Left ventricle myocardium superior (tissue), 1 donor: ENCODE measurements at regions not wholly inside any gene's neighbourhood (a gene's known extent, or its start where the extent isn't known, plus 50 kb on each side); places are given as distances from the start of the nearest gene placed in this dataset.

Experiments used
- ATAC-seq: fragments of 200-7000 bp; cut with Tn5 transposase; one replicate; pipeline ENCODE4 v1.9.1; 2020; ENCODE audit warnings: mild to moderate bottlenecking, moderate library complexity
- DNase-seq: peaks from one replicate; pipeline ENCODE4 v3.0.0-alpha.2; 2020
- intact Hi-C: fragments of 100-400 bp; cut with micrococcal nuclease; formaldehyde crosslinking; loops from one replicate; pipeline ENCODE4 v1.11.0; 2022
- donor health status: DM: no; HTN: yes; CAD: no; lungs with severe emphysema.

GRCh38 chr2:498493-499178 is 178.6 kb downstream of the TMEM18 start:
- no peak for ATAC-seq
- intact Hi-C loops: no loop called here
- DNase-seq: no peak

GRCh38 chr2:497770-498492 is 179.3 kb downstream of the TMEM18 start:
- DNase-seq (no peak), ATAC-seq (no peak)
- intact Hi-C loops: no loop called here

GRCh38 chr2:496729-497128 is 180.5 kb downstream of the TMEM18 start:
- intact Hi-C loops: no loop called here
- DNase-seq (no peak), ATAC-seq (no peak)

DNA sequence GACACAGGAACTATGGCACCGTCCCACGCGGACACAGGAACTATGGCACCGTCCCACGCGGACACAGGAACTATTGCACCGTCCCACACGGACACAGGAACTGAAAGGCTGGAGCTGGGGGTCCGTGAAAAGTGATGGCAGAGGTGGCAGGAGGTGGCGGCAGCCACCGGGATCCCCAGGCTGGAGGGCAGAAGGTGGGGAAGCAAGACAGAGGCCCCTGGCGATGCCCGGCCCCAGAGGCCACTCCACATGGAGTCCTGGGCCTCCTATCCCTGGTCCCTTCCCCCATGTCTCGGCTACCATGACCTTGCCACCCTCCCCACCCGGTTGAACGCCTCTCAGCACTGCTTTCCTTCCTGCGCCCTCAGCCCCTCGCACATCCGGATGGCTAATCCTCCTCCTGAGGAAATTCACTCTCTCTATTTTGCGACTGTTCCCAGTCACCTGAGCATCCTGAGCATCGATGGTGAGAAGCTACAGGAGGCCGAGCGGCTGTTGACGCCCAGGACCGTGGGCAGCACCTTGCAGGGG is 181.4 kb downstream of the TMEM18 start:
- intact Hi-C loops: no loop called here
- DNase-seq (no peak), ATAC-seq (no peak)

DNA sequence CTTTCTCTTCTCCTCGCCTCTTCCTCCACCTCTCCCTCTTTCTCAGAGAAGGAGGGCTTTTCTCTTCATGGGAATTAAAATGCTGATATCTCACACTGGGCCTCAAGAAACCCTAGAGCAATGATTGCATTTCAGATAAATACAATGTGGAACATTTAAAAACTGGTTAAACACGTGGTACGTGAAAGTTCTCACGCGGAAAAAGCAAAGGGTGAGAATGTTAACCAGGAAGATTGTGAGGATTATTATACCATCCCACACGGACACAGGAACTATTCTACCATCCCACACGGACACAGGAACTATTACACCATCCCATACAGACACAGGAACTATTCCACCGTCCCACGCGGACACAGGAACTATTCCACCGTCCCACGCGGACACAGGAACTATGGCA is 182.4 kb downstream of the TMEM18 start:
- no peak for DNase-seq
- no peak for ATAC-seq
- intact Hi-C loops: no loop called here

DNA sequence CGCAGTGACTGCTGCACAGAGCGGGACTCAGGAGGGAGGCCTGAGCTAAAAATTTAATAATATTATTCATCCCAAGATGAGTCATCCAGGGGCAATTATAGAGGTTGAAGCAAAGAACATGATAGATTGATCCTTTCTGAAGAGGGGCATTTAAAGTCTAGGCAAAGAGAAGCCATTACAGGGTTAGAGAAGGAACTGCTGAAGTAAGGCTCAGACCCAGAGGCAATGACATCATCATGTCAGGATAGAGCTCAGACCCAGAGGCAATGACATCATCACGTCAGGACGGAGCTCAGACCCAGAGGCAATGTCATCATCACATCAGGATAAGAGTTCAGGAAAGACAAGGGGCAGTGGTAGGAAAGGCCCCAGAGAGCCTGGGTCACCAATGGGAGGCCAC is 184.0 kb downstream of the TMEM18 start:
- no peak for ATAC-seq
- no peak for DNase-seq
- intact Hi-C loops: no loop called here

GRCh38 chr2:492178-492577 is 185.0 kb downstream of the TMEM18 start:
- intact Hi-C loops: no loop called here
- ATAC-seq: no peak
- no peak for DNase-seq

DNA sequence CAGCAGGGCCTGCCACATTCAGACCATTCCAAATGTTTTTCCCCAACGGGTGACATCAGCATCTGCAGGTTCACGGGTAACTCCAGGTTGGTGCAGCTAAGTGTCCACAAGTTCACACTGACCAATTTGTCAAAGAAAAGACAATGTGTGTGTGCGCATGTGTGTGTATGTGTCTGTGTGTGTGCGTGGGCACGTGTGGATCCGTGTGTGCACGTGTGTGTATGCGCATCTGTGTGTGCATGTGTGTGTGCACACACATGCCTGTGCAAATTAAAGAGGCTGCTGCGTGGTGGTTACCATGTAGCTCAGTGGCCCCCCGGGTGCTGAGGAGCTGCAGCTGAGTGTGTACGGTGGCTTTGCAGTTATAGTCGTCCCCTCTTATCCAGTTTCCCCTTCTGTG is 187.4 kb downstream of the TMEM18 start:
- ATAC-seq (no peak), DNase-seq (no peak)
- intact Hi-C loops: no loop called here

- intact Hi-C loops: no loop called here
- DNase-seq (no peak), ATAC-seq (no peak)
These were observed 188.1 kb downstream of the TMEM18 start for GRCh38 chr2:489084-489483.

DNA sequence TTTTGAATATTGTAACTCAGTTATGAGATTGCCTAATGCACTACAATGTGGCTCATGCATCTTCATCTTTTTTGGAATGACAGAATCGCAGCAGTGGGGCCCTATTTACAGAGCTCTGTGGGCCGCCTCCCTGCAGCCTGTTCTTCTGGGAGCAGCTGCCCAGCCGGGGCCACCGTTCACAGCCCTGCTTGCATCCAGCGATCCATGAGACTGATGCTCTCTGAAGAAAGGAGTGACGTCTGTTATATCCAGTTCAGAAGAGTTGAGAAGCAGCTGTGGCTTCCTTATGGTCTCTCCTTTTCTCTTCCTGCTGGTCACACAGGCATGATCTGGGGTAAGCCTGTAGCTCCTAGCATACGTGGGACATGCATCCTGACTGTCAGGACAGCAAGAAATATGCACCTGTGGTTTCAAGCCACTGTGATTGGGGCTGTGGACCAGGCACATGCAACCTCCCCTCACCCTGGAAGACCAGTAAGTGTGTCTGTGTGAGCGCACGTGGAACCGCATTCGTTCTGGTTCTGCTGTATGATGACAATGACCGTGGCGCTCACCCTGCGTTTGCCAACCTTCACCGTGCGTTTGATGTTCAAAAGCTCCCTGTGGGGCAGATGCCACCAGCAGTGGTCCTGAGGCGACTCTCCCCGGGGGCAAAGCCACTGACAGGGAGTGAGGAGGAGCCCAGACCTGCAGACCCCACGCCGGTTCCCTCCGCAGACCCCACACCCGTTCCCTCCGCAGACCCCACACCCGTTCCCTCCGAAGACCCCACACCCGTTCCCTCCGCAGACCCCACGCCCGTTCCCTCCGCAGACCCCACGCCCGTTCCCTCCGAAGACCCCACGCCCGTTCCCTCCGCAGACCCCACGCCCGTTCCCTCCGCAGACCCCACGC is 189.8 kb downstream of the TMEM18 start:
- DNase-seq (no peak), ATAC-seq (no peak)
- intact Hi-C loops: no loop called here

GRCh38 chr2:486371-486770 is 190.8 kb downstream of the TMEM18 start:
- DNase-seq (no peak), ATAC-seq (no peak)
- intact Hi-C loops: no loop called here

DNA sequence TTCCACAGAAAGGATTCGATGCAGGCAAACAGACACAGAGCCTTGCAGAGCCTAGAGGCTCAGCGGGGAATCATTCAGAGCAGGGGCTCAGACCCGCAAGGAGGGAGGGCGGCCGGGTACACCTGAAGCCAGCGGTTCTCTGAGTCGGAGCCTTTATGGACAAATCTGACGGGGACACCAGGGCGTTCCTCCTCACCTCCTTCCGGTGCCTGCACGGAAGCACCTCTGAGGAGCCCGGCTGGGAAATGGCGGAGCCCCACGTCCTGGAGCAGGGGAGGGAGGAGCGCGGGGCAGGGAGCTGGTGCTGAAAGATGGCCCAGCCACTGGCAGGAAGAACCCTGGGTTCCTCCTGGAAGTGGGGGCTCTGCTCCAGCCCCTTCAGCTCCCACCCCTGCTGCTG is 193.5 kb upstream of the ALKAL2 start:
- intact Hi-C loops: no loop called here

DNA sequence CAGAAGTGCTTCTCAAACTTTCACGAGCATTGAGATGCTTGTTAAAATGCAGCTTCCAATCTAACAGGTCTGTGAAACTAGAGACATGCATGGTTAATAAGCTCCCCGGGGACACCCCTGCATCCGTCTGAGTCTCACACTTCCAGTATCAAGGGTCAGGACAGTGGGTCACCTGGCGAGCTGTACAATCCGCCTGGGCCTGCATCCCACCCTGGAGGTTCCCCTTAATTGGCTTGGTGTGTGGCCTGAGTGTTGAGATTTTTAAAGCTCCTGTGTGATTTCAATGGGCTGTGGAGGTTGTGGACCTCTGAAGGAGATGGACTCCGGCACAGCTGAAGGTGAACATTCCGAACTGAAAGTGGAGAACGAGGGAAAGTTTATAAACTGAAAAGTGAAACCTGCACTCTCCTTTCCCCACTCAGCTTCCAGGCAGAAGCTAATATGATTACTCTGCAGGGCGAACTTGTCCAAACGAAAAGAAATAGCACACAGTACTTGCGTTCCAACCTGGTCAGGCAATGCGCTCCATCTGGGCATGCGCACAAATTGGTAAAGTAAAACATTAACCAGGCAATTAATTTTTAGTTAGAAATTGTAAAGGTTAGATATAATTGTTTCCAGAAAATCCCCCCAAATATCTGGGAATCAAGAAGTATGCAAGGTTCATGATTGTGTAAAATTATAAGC is 191.7 kb upstream of the ALKAL2 start:
- intact Hi-C loops: no loop called here
- no peak for ATAC-seq
- DNase-seq: no peak

More for the DNA sequence above, 193.5 kb upstream of the ALKAL2 start:
- DNase-seq: no peak
- ATAC-seq: no peak

DNA sequence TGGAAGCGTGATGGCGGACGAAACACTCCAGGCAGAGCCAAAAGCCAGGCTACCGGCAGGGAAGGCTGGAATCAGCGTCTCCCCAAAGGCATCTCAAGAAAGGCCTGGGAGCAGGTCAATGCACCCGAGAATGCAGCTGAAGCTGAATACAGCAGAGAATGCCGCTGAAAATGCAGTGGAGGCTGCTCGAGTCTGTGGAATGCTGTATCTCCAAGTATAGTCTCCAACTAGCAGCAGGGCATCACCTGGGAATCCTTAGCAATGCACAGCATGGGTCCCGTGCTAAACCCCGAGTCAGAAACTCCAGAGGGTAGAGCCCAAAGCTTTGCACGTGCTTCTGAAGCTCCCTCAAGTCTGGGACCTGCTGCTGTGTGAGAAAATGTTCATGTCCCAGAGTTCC is 191.1 kb upstream of the ALKAL2 start:
- intact Hi-C loops: no loop called here
- ATAC-seq (no peak), DNase-seq (no peak)

DNA sequence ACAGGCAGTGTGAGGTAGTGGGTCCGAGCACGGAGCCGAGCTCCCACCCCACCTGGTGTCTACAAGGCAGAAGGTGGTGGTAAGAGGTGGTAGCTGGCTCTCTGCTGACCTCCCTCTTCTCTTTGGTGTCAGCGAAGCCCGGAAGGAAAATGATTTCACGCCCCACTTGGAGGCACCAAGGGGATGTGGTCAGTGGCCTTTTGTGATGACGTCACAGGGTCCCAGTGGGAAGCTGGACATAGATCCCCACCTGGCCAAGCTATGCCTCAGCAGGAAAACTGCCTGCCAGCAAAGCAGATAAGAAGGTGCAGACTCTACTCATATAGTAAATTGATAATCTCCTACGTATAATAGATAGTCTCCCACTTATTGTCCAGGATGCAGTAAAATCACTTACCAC is 183.7 kb upstream of the ALKAL2 start:
- intact Hi-C loops: no loop called here
- DNase-seq (no peak), ATAC-seq (no peak)

- no peak for ATAC-seq
- intact Hi-C loops: no loop called here
- no peak for DNase-seq
These were observed 181.6 kb upstream of the ALKAL2 start for GRCh38 chr2:469514-469913.

- intact Hi-C loops: no loop called here
- DNase-seq: no peak
- no peak for ATAC-seq
These were observed 180.9 kb upstream of the ALKAL2 start for GRCh38 chr2:468648-469336.

GRCh38 chr2:467892-468647 is 180.2 kb upstream of the ALKAL2 start:
- DNase-seq (no peak), ATAC-seq (no peak)
- intact Hi-C loops: no loop called here
